ENCODE measurements at regions not wholly inside any gene's neighbourhood (a gene's known extent, or its start where the extent isn't known, plus 50 kb on each side); places are given as distances from the start of the nearest gene placed in this dataset.

DNA sequence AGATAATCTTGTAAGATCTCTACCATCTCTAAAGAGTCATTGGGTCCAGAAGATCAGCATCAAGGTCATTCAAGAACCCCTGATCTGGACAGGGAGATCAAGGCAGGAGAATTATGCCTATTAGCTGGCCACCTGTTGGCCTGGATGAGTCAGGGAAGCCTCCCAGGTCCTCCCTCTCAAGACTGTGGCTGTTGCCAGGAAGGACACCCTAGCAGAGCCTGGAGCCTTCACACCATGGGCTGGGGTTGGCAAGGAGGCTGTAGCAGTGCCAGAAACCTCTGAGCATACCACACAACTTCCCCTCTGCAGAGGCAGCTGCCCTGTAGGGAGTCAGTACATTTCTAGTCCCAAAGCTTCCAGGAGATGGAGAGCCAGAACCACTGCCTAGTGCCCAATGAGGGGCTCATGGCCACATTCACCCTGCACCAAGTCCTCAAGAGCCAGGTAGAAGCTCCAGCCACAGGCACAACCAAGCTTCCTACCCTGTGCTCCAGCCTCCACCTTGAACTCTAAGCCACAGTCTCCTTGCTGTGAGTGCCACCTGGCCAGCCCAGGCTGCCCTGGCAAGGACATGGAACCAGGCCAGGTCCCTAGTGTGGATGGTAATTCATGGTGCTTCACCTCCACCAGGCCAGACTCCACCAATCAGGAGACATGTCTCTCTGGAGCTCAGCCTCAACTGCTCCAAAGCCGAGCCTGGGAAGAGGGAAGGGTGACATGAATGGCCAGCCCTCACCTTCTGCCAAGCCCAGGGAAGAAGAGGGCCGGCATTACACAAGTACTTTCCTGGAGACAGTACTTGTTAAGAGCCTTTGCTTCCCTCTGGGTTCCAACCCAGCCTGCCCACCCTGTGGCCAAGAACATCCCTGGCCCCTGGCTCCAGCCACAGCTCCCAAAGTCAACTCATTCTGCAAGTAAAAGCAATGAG is 124.3 kb downstream of the BUD13 start:
- intact Hi-C loops (cut with DNase I; ENCODE audit: low total_unique reads) (no loop called here), in situ Hi-C loops (cut with MboI; ENCODE audit: low sequenced_read_pairs in 4 of 4) (loop anchor here in 1 of 4 donors (10.0 kb wide), 1 partner anchor 194 kb away; no protein-coding TSS in a partner anchor)
- Histone ChIP-seq H3K9me3 (no peaks in the 10 kb centered on the region), H3K4me3 (no peak overlapping the region), H3K36me3 (no peaks in the 10 kb centered on the region), H3K4me1 (no peaks in the 10 kb centered on the region), H3K27ac (no peak overlapping the region), H3K27me3 (peaks cover 0 to 2% (median 0%) of the 10 kb centered on the region in 3 donors)
- DNase-seq (no peak), ATAC-seq (no peak)
- TF ChIP-seq, protein P1, sequence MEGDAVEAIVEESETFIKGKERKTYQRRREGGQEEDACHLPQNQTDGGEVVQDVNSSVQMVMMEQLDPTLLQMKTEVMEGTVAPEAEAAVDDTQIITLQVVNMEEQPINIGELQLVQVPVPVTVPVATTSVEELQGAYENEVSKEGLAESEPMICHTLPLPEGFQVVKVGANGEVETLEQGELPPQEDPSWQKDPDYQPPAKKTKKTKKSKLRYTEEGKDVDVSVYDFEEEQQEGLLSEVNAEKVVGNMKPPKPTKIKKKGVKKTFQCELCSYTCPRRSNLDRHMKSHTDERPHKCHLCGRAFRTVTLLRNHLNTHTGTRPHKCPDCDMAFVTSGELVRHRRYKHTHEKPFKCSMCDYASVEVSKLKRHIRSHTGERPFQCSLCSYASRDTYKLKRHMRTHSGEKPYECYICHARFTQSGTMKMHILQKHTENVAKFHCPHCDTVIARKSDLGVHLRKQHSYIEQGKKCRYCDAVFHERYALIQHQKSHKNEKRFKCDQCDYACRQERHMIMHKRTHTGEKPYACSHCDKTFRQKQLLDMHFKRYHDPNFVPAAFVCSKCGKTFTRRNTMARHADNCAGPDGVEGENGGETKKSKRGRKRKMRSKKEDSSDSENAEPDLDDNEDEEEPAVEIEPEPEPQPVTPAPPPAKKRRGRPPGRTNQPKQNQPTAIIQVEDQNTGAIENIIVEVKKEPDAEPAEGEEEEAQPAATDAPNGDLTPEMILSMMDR (IDR thresholded peaks at IDR 0.05 in 4 of 5, conservative IDR thresholded peaks at IDR 0.05 in 1 of 5): no peak
- TF ChIP-seq POLR2A (IDR thresholded peaks at IDR 0.05): no peak

DNA sequence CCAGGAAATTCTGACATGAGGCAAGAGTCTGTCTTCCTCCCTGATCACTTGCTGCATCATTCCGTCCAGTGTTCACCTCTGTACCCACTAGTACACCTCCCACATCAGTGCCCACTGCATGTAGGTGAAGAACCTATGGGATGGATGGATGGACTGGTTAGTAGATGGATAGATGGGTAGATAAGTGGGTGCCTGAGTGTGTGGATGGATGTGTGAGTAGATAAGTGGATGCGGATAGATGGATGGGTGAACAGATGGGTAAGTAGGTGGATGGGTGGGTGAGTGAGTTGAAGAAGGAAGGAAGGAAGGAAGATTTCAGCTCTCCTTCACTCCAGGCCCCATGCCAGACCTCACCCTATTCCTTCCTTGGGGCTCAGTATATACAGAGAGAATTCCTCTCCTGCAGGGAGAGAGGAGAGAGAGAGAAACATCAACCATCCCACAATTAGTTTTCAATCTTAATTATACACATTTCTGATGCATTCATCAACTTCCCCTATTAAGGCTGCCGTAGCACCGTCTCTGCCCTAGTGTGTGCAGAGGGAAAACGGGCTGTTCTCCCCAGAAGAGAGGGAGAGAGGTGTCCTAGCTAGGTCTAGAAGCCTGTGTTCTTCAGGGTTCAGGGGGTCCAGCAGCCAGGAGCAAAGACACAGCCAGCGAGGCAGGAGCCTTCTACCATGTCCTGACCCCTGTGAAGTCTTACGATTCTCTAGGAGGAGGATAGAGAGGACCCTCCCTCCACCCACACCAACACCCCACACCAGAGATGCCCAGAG is 125.3 kb downstream of the BUD13 start:
- in situ Hi-C loops (cut with MboI; ENCODE audit: low sequenced_read_pairs in 4 of 4): loop anchor here in 1 of 4 donors (10.0 kb wide), 1 partner anchor 193 kb away; no protein-coding TSS in a partner anchor
- no peaks in the 10 kb centered on the region for H3K36me3 ChIP-seq
- no peak for DNase-seq
- no peak for ATAC-seq
- TF ChIP-seq, protein P1 (IDR thresholded peaks at IDR 0.05 in 4 of 5, conservative IDR thresholded peaks at IDR 0.05 in 1 of 5): no peak
- no peak for TF ChIP-seq POLR2A (IDR thresholded peaks at IDR 0.05)
- intact Hi-C loops (cut with DNase I; ENCODE audit: low total_unique reads): no loop called here
- H3K9me3 ChIP-seq: no peaks in the 10 kb centered on the region
- no peak overlapping the region for H3K27ac ChIP-seq
- H3K4me3 ChIP-seq: no peak overlapping the region
- peaks cover 0 to 4% (median 0%) of the 10 kb centered on the region in 3 donors for H3K27me3 ChIP-seq
- H3K4me1 ChIP-seq: no peaks in the 10 kb centered on the region

DNA sequence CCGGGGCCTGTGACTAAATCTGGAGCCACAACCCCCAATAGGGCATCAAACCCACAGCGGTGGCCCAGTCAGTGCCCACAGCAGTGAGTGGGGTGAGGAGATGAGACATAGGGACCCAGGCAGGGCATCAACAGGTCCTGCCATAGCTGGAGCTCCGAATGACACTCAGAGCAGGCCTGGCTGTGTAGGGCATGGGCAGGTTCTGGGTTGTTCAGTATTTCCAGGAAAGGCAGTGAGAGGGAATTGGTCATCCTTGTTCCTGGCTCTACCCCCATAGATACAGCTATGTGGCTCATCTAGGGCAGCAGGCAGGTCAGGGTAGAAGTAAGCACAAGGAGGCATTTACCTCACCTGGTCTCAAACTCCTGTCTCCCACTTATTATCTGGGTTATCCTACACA is 126.6 kb downstream of the BUD13 start:
- no peak for ATAC-seq
- no peaks in the 10 kb centered on the region for H3K36me3 ChIP-seq
- in situ Hi-C loops (cut with MboI; ENCODE audit: low sequenced_read_pairs in 4 of 4) (loop anchor here in 1 of 4 donors (10.0 kb wide), 1 partner anchor 191 kb away; no protein-coding TSS in a partner anchor), intact Hi-C loops (cut with DNase I; ENCODE audit: low total_unique reads) (no loop called here)
- H3K4me1 ChIP-seq: no peaks in the 10 kb centered on the region
- H3K9me3 ChIP-seq: no peaks in the 10 kb centered on the region
- no peak overlapping the region for H3K4me3 ChIP-seq
- H3K27ac ChIP-seq: no peak overlapping the region
- TF ChIP-seq, protein P1 (IDR thresholded peaks at IDR 0.05 in 4 of 5, conservative IDR thresholded peaks at IDR 0.05 in 1 of 5): no peak
- no peak for TF ChIP-seq POLR2A (IDR thresholded peaks at IDR 0.05)
- H3K27me3 ChIP-seq: peaks cover 0 to 7% (median 0%) of the 10 kb centered on the region in 3 donors
- DNase-seq: no peak

DNA sequence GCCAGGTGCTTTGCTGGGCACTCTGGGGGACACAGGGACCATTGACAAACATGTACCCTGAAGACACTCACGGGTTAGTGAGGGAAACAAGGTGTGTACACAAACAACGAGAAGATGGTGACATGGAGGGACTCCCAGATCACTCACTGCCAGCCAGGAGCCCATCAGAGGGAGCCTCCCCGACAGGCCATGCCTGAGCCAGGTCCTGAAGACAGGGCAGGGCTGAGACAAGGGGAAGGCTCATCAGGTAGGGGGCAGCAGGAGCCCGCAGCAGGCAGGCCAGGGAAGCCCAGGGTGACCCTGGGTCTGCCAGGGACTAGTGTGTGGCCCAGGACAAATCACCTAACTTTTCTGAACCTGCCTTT is 127.9 kb downstream of the BUD13 start:
- intact Hi-C loops (cut with DNase I; ENCODE audit: low total_unique reads): no loop called here
- in situ Hi-C loops (cut with MboI; ENCODE audit: low sequenced_read_pairs in 4 of 4): loop anchor here in 1 of 4 donors (10.0 kb wide), 1 partner anchor 190 kb away; no protein-coding TSS in a partner anchor
- H3K4me1 ChIP-seq: no peaks in the 10 kb centered on the region
- ATAC-seq: no peak
- H3K27me3 ChIP-seq: peaks cover 0 to 7% (median 0%) of the 10 kb centered on the region in 3 donors
- no peak overlapping the region for H3K4me3 ChIP-seq
- H3K36me3 ChIP-seq: no peaks in the 10 kb centered on the region
- no peak for DNase-seq
- H3K9me3 ChIP-seq: no peaks in the 10 kb centered on the region
- no peak overlapping the region for H3K27ac ChIP-seq
- TF ChIP-seq POLR2A (IDR thresholded peaks at IDR 0.05): no peak
- TF ChIP-seq, protein P1 (IDR thresholded peaks at IDR 0.05 in 4 of 5, conservative IDR thresholded peaks at IDR 0.05 in 1 of 5): no peak

Data from gastrocnemius medialis (tissue), 4 donors.